ENCODE measurements at regions not wholly inside any gene's neighbourhood (a gene's known extent, or its start where the extent isn't known, plus 50 kb on each side); places are given as distances from the start of the nearest gene placed in this dataset.

- DNase-seq: no peak
- no peaks in the 10 kb centered on the region for H3K27me3 Mint-ChIP-seq (ENCODE audit: insufficient read depth, unreplicated experiment)
- intact Hi-C loops (cut with micrococcal nuclease; ENCODE audit: unreplicated experiment): no loop called here
- H3K36me3 Mint-ChIP-seq (ENCODE audit: insufficient read depth, unreplicated experiment): no peaks in the 10 kb centered on the region
- Histone ChIP-seq H3K36me3 (ENCODE audit: control insufficient read depth, insufficient read depth, low read length) (no peaks in the 10 kb centered on the region), H3K9me3 (no peaks in the 10 kb centered on the region), H3K27me3 (replicated peaks; ENCODE audit: control insufficient read depth, insufficient read depth, low read length) (no peaks in the 10 kb centered on the region), H3K4me3 (ENCODE audit: low read depth, low read length) (no peak overlapping the region), H3K4me1 (peaks cover 9% of the 10 kb centered on the region)
- H3K9me3 Mint-ChIP-seq (ENCODE audit: unreplicated experiment): no peaks in the 10 kb centered on the region
- BruUV-seq (replicated peaks): no TSS peak
- ChIA-PET CTCF (no interaction called here), POLR2A (no interaction called here)
- H3K4me3 Mint-ChIP-seq (ENCODE audit: unreplicated experiment): no peak overlapping the region
- peaks cover 17% of the 10 kb centered on the region for H3K4me1 Mint-ChIP-seq (ENCODE audit: low read depth, unreplicated experiment)
- H3K27ac Mint-ChIP-seq (ENCODE audit: unreplicated experiment): peak overlapping the region; percentile 30
- no peak for TF ChIP-seq CTCF (IDR thresholded peaks at IDR 0.05; ENCODE audit: insufficient read depth in 1 of 2, low read depth in 1 of 2, low read length in 1 of 2, severe bottlenecking in 1 of 2, unreplicated experiment in 1 of 2)
Observed at GRCh38 chr10:14408139-14408538, 77.4 kb upstream of the FRMD4A start.

- no peak for DNase-seq
- no TSS peak for BruUV-seq (replicated peaks)
- Mint-ChIP-seq H3K4me3 (ENCODE audit: unreplicated experiment) (no peak overlapping the region), H3K27me3 (ENCODE audit: insufficient read depth, unreplicated experiment) (no peaks in the 10 kb centered on the region), H3K27ac (ENCODE audit: unreplicated experiment) (peak overlapping the region; percentile 30), H3K4me1 (ENCODE audit: low read depth, unreplicated experiment) (peaks cover 17% of the 10 kb centered on the region), H3K9me3 (ENCODE audit: unreplicated experiment) (no peaks in the 10 kb centered on the region), H3K36me3 (ENCODE audit: insufficient read depth, unreplicated experiment) (no peaks in the 10 kb centered on the region)
- CTCF ChIA-PET: no interaction called here
- H3K27me3 ChIP-seq (replicated peaks; ENCODE audit: control insufficient read depth, insufficient read depth, low read length): no peaks in the 10 kb centered on the region
- H3K36me3 ChIP-seq (ENCODE audit: control insufficient read depth, insufficient read depth, low read length): no peaks in the 10 kb centered on the region
- POLR2A ChIA-PET: no interaction called here
- no peak for TF ChIP-seq CTCF (IDR thresholded peaks at IDR 0.05; ENCODE audit: insufficient read depth in 1 of 2, low read depth in 1 of 2, low read length in 1 of 2, severe bottlenecking in 1 of 2, unreplicated experiment in 1 of 2)
- H3K4me1 ChIP-seq: peaks cover 8% of the 10 kb centered on the region; the same call in 1 of the 2 replicates
- intact Hi-C loops (cut with micrococcal nuclease; ENCODE audit: unreplicated experiment): no loop called here
- H3K4me3 ChIP-seq (ENCODE audit: low read depth, low read length): no peak overlapping the region
- H3K9me3 ChIP-seq: no peaks in the 10 kb centered on the region
Observed at GRCh38 chr10:14407567-14407966, 76.8 kb upstream of the FRMD4A start.

- H3K27ac Mint-ChIP-seq (ENCODE audit: unreplicated experiment): no peak overlapping the region
Observed at GRCh38 chr10:14405076-14406065, 74.6 kb upstream of the FRMD4A start.

More at GRCh38 chr10:14405076-14406065, 74.6 kb upstream of the FRMD4A start:
- Histone ChIP-seq H3K4me1 (peaks cover 8% of the 10 kb centered on the region; the same call in 1 of the 2 replicates), H3K4me3 (ENCODE audit: low read depth, low read length) (no peak overlapping the region), H3K27me3 (replicated peaks; ENCODE audit: control insufficient read depth, insufficient read depth, low read length) (no peaks in the 10 kb centered on the region), H3K9me3 (no peaks in the 10 kb centered on the region), H3K36me3 (ENCODE audit: control insufficient read depth, insufficient read depth, low read length) (no peaks in the 10 kb centered on the region)
- H3K27me3 Mint-ChIP-seq (ENCODE audit: insufficient read depth, unreplicated experiment): peaks cover 2% of the 10 kb centered on the region
- ChIA-PET CTCF (no interaction called here), POLR2A (no interaction called here)
- peaks cover 11% of the 10 kb centered on the region for H3K4me1 Mint-ChIP-seq (ENCODE audit: low read depth, unreplicated experiment)
- BruUV-seq (replicated peaks): no TSS peak
- H3K4me3 Mint-ChIP-seq (ENCODE audit: unreplicated experiment): no peak overlapping the region
- no peak for TF ChIP-seq CTCF (IDR thresholded peaks at IDR 0.05; ENCODE audit: insufficient read depth in 1 of 2, low read depth in 1 of 2, low read length in 1 of 2, severe bottlenecking in 1 of 2, unreplicated experiment in 1 of 2)
- intact Hi-C loops (cut with micrococcal nuclease; ENCODE audit: unreplicated experiment): no loop called here
- no peak for DNase-seq
- no peaks in the 10 kb centered on the region for H3K36me3 Mint-ChIP-seq (ENCODE audit: insufficient read depth, unreplicated experiment)
- H3K9me3 Mint-ChIP-seq (ENCODE audit: unreplicated experiment): no peaks in the 10 kb centered on the region

Data from Caco-2 (cell line).